H1 (cell line): ENCODE measurements at regions not wholly inside any gene's neighbourhood (a gene's known extent, or its start where the extent isn't known, plus 50 kb on each side); places are given as distances from the start of the nearest gene placed in this dataset.

Source experiments
- CTCF ChIA-PET: fragments of 300-600 bp; sonication (Branson Sonifier 250); formaldehyde crosslinking; loops from one replicate; lab custom pipeline; 2021; ENCODE audit not compliant: partially characterized antibody; lab: Charles Lee
- POLR2A ChIA-PET: fragments of 300-600 bp; sonication (Branson Sonifier 250); formaldehyde crosslinking; loops from one replicate; lab custom pipeline; 2021; ENCODE audit warnings: inconsistent platforms; ENCODE audit not compliant: partially characterized antibody; lab: Charles Lee
- DNase-seq, 2 experiments: peaks; one replicate each; pipeline versions ENCODE4 v3.0.0 to v3.0.0-alpha.2; 2010 to 2022; ENCODE audit warnings: low spot score in 2 of 2, low read depth in 1 of 2, mixed read lengths in 1 of 2
- FAIRE-seq: peaks from 2 replicates; lab custom pipeline; 2011; peaks lifted over from hg19 to GRCh38; lab: Jason Lieb, UNC
- H2AFZ ChIP-seq: 2 replicates; pipeline ENCODE4 v1.8.1; 2012; ENCODE audit warnings: low read length, inconsistent platforms
- H2AK5ac ChIP-seq: 2 replicates; pipeline ENCODE4 v1.6.1; 2013; ENCODE audit warnings: low read depth, low read length
- H2BK120ac ChIP-seq: replicated peaks from 2 replicates; pipeline ENCODE3; 2013; ENCODE audit warnings: low read depth, low read length, inconsistent platforms
- H2BK12ac ChIP-seq: 2 replicates; pipeline ENCODE4 v1.6.1; 2013; ENCODE audit warnings: low read depth, low read length
- H2BK15ac ChIP-seq: 2 replicates; pipeline ENCODE4 v1.6.1; 2013; ENCODE audit warnings: low read length
- H2BK20ac ChIP-seq: 2 replicates; pipeline ENCODE4 v1.6.1; 2013; ENCODE audit warnings: low read length
- H2BK5ac ChIP-seq: 2 replicates; pipeline ENCODE4 v1.6.1; 2013; ENCODE audit warnings: low read depth, low read length
- H3K14ac ChIP-seq: 2 replicates; pipeline ENCODE4 v1.6.1; 2013; ENCODE audit warnings: inconsistent platforms; ENCODE audit not compliant: insufficient read length
- H3K18ac ChIP-seq: 2 replicates; pipeline ENCODE4 v1.6.1; 2013; ENCODE audit warnings: low read length; ENCODE audit errors: extremely low read depth
- H3K23ac ChIP-seq: 2 replicates; pipeline ENCODE4 v1.6.1; 2013; ENCODE audit warnings: inconsistent platforms; ENCODE audit not compliant: insufficient read length
- H3K23me2 ChIP-seq: 2 replicates; pipeline ENCODE4 v1.6.1; 2013; ENCODE audit warnings: low read depth, low read length
- H3K27ac ChIP-seq: 2 replicates; pipeline ENCODE4 v1.6.1; 2011; ENCODE audit warnings: low read depth, low read length, inconsistent platforms
- H3K27me3 ChIP-seq, 4 experiments: replicated peaks in 1 of 4; 1 replicate in 1 of 4; 2 replicates in 3 of 4; pipeline versions ENCODE4 v1.6.1 to v1.8.1; 2011 to 2013; ENCODE audit warnings: low read length in 3 of 4, mild to moderate bottlenecking in 3 of 4, inconsistent platforms in 2 of 4, mixed read lengths in 2 of 4, moderate library complexity in 1 of 4; ENCODE audit not compliant: control insufficient read depth in 3 of 4, insufficient read depth in 3 of 4; ENCODE audit errors: extremely low read depth in 1 of 4
- H3K36me3 ChIP-seq, 4 experiments: 2 replicates each; pipeline versions ENCODE4 v1.6.1 to v1.8.1; 2011 to 2013; ENCODE audit warnings: mild to moderate bottlenecking in 4 of 4, low read length in 3 of 4, moderate library complexity in 2 of 4, control low read depth in 1 of 4, inconsistent platforms in 1 of 4; ENCODE audit not compliant: insufficient read depth in 4 of 4, control insufficient read depth in 2 of 4
- H3K4ac ChIP-seq: replicated peaks from 2 replicates; pipeline ENCODE3; 2013; ENCODE audit warnings: low read length, low read depth, mixed read lengths, inconsistent platforms; ENCODE audit not compliant: insufficient read length
- H3K4me1 ChIP-seq, 4 experiments: replicated peaks in 1 of 4; 1 replicate in 1 of 4; 2 replicates in 3 of 4; pipeline versions ENCODE4 v1.6.1 to v1.8.1; 2011 to 2013; ENCODE audit warnings: low read length in 3 of 4, inconsistent platforms in 2 of 4, mixed read lengths in 1 of 4; ENCODE audit not compliant: insufficient read depth in 4 of 4, control insufficient read depth in 3 of 4
- H3K4me2 ChIP-seq, 2 experiments: 2 replicates each; pipeline versions ENCODE4 v1.6.1 to v1.8.1; 2011 to 2013; ENCODE audit warnings: low read depth in 2 of 2, low read length in 2 of 2, control low read depth in 1 of 2, inconsistent platforms in 1 of 2, mild to moderate bottlenecking in 1 of 2; ENCODE audit not compliant: insufficient read depth in 1 of 2
- H3K4me3 ChIP-seq, 4 experiments: fragments of 200-600, 300-600 bp in 1 of 4; sonication (generic), shearing (Covaris generic), sonication (Bioruptor Twin) in 1 of 4; 2 replicates each; pipeline versions ENCODE4 v1.5.1 to v1.8.1; 2011 to 2016; ENCODE audit warnings: low read length in 4 of 4, low read depth in 3 of 4, control low read depth in 2 of 4, inconsistent platforms in 2 of 4, mild to moderate bottlenecking in 2 of 4, mixed read lengths in 1 of 4, moderate library complexity in 1 of 4; ENCODE audit not compliant: insufficient read depth in 2 of 4; ENCODE audit errors: extremely low read depth in 1 of 4
- H3K56ac ChIP-seq: replicated peaks from 2 replicates; pipeline ENCODE3; 2013; ENCODE audit warnings: low read depth, mild to moderate bottlenecking, mixed read lengths, low read length, inconsistent platforms; ENCODE audit not compliant: insufficient read length
- H3K79me1 ChIP-seq: 2 replicates; pipeline ENCODE4 v1.6.1; 2013; ENCODE audit warnings: low read depth, low read length, control low read depth
- H3K79me2 ChIP-seq, 2 experiments: 2 replicates each; pipeline versions ENCODE4 v1.6.1 to v1.8.1; 2012 to 2013; ENCODE audit warnings: low read length in 2 of 2, mild to moderate bottlenecking in 2 of 2, inconsistent platforms in 1 of 2; ENCODE audit not compliant: insufficient read depth in 2 of 2, control insufficient read depth in 1 of 2
- H3K9ac ChIP-seq, 4 experiments: replicated peaks in 1 of 4; 1 replicate in 1 of 4; 2 replicates in 3 of 4; pipeline versions ENCODE4 v1.6.1 to v1.8.1; 2011 to 2013; ENCODE audit warnings: low read depth in 3 of 4, low read length in 3 of 4, control low read depth in 2 of 4, mild to moderate bottlenecking in 2 of 4, moderate library complexity in 2 of 4, inconsistent platforms in 1 of 4; ENCODE audit errors: extremely low read depth in 1 of 4
- H3K9me3 ChIP-seq, 2 experiments: 2 replicates each; pipeline versions ENCODE4 v1.6.1 to v1.8.1; 2012 to 2013; ENCODE audit warnings: mild to moderate bottlenecking in 2 of 2, moderate library complexity in 2 of 2, control low read depth in 1 of 2, inconsistent platforms in 1 of 2, low read depth in 1 of 2, low read length in 1 of 2, mixed read lengths in 1 of 2; ENCODE audit not compliant: insufficient read depth in 2 of 2
- H4K20me1 ChIP-seq, 2 experiments: replicated peaks in 1 of 2; 2 replicates each; pipeline versions ENCODE3 to v1.8.1; 2011 to 2013; ENCODE audit warnings: inconsistent platforms in 2 of 2, low read length in 2 of 2, mild to moderate bottlenecking in 1 of 2; ENCODE audit not compliant: insufficient read depth in 2 of 2, control insufficient read depth in 1 of 2
- H4K5ac ChIP-seq: 2 replicates; pipeline ENCODE4 v1.6.1; 2013; ENCODE audit warnings: low read length, low read depth, mixed read lengths, inconsistent platforms; ENCODE audit not compliant: insufficient read length
- H4K8ac ChIP-seq: 2 replicates; pipeline ENCODE4 v1.8.0; 2013; ENCODE audit warnings: mild to moderate bottlenecking, moderate library complexity, low read length, inconsistent platforms; ENCODE audit not compliant: insufficient read depth; ENCODE audit errors: extremely low read depth
- H4K91ac ChIP-seq: replicated peaks from 2 replicates; pipeline ENCODE3; 2013; ENCODE audit warnings: low read length, mixed read lengths, inconsistent platforms; ENCODE audit not compliant: insufficient read length
- FOSL1 ChIP-seq: IDR thresholded peaks from 2 replicates; pipeline ENCODE4 v1.6.1; 2011; ENCODE audit warnings: mild to moderate bottlenecking, low read depth, low read length, moderate library complexity; ENCODE audit not compliant: insufficient read depth
- TCF12 ChIP-seq: IDR thresholded peaks from 2 replicates; pipeline ENCODE4 v1.6.1; 2011; ENCODE audit warnings: low read depth, mild to moderate bottlenecking, low read length
- WGBS, 2 experiments: shearing (Covaris generic) in 1 of 2; methylation state at CpG; one replicate each; pipeline versions ENCODE4 v1.1.6 to v1.1.7; 2013 to 2015; ENCODE audit warnings: low lambda C conversion rate in 2 of 2, mixed read lengths in 2 of 2, inconsistent platforms in 1 of 2, low coverage in 1 of 2, missing lambda C conversion rate in 1 of 2; ENCODE audit not compliant: insufficient replicate concordance in 2 of 2, insufficient coverage in 1 of 2, insufficient read length in 1 of 2; ENCODE audit errors: extremely low coverage in 1 of 2, missing lambda C conversion rate in 1 of 2; 5-methylcytosine and 5-hydroxymethylcytosine counted together

DNA sequence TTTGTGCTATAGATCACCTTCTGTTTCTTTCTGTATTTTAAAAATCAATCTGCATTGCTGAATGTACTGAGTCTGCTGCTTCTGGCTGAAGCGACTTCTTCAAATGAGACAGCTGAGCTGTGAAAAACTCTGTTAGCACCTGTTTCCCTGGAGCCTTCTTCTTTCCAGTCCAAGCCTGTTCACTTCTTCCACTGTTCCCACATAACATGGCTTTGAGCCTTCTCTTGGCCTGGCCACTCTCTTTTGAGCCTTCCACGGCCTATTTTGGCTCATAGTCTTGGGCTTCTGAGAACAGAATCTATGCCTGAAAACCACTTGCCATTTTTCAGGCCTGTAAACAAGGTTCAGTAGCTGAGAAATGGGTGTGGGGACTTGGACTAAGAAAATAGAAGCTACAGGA, 132.9 kb upstream of the IGFBP7 start:
- H2BK120ac ChIP-seq, result no peak overlapping the region
- H2AK5ac ChIP-seq, result no peak overlapping the region
- no peaks in the 10 kb centered on the region for H3K4me1 ChIP-seq
- no peak for FAIRE-seq
- no peak overlapping the region for H4K8ac ChIP-seq
- no peak overlapping the region for H3K4me3 ChIP-seq
- H3K23ac ChIP-seq, result no peak overlapping the region
- CTCF ChIA-PET, result interaction anchor here (0.9 kb wide), 1 partner anchor 205 kb away, joined by 3 read pairs; no protein-coding TSS in a partner anchor
- H3K23me2 ChIP-seq, result no peaks in the 10 kb centered on the region
- no peak overlapping the region for H3K4ac ChIP-seq
- POLR2A ChIA-PET, result interaction anchor here (0.6 kb wide), 1 partner anchor 458 kb away, joined by 3 read pairs; no protein-coding TSS in a partner anchor
- no peak for TF ChIP-seq FOSL1
- TF ChIP-seq TCF12, result no peak
- TF ChIP-seq, all 59 proteins: peak for 0
- Histone ChIP-seq H3K56ac (no peak overlapping the region), H3K79me1 (no peaks in the 10 kb centered on the region), H3K18ac (no peak overlapping the region), H3K14ac (no peak overlapping the region), H2BK20ac (no peak overlapping the region), H3K4me2 (no peak overlapping the region), H2BK5ac (no peak overlapping the region), H3K36me3 (no peaks in the 10 kb centered on the region), H3K27me3 (no peaks in the 10 kb centered on the region; a peak in 1 of 7 replicates), H3K9ac (no peak overlapping the region), H4K5ac (no peak overlapping the region), H3K79me2 (no peaks in the 10 kb centered on the region), H2AFZ (no peak overlapping the region), H4K20me1 (no peaks in the 10 kb centered on the region), H4K91ac (no peak overlapping the region), H2BK12ac (no peak overlapping the region), H2BK15ac (no peak overlapping the region), H3K9me3 (no peaks in the 10 kb centered on the region), H3K27ac (no peak overlapping the region)
- 85% methylated on average over 2 of the region's 2 CpGs; no CpG with 5 or more reads in 1 of the 2 experiments for WGBS, 2 experiments
- no peak for DNase-seq
